Hypothalamus (tissue), 51 donors: ENCODE measurements at regions not wholly inside any gene's neighbourhood (a gene's known extent, or its start where the extent isn't known, plus 50 kb on each side); places are given as distances from the start of the nearest gene placed in this dataset.
"Not testable (repeated sequence)": the region's sequence is repeated elsewhere in the genome, so short reads cannot be mapped to it uniquely, and the experiment has no call there.

ENCODE experiments used
- DNase-seq, 51 donors: peaks; one replicate each; lab custom pipeline; 2025; lab: John Stamatoyannopoulos, UW

- DNase-seq: no peak
These were observed 1490.0 kb upstream of the GBE1 start for GRCh38 chr3:83251490-83251889.

- no peak for DNase-seq
These were observed 1489.2 kb upstream of the GBE1 start for GRCh38 chr3:83250613-83251012.

GRCh38 chr3:83248454-83248853 lies 1487.0 kb upstream of the GBE1 start:
- no peak for DNase-seq

GRCh38 chr3:83235180-83235814 lies 1473.9 kb upstream of the GBE1 start:
- DNase-seq: no peak

- DNase-seq: no peak
These were observed 1472.3 kb upstream of the GBE1 start for GRCh38 chr3:83233715-83234114.

GRCh38 chr3:83230841-83231240 lies 1469.4 kb upstream of the GBE1 start:
- no peak for DNase-seq

GRCh38 chr3:83230376-83230775 lies 1468.9 kb upstream of the GBE1 start:
- no peak for DNase-seq

- no peak for DNase-seq
These were observed 1465.3 kb upstream of the GBE1 start for GRCh38 chr3:83226751-83227150.

GRCh38 chr3:83224101-83224868 lies 1462.8 kb upstream of the GBE1 start:
- DNase-seq: no peak

- no peak for DNase-seq
These were observed 1457.1 kb upstream of the GBE1 start for GRCh38 chr3:83218383-83219200.

GRCh38 chr3:83217595-83218118 lies 1456.2 kb upstream of the GBE1 start:
- DNase-seq: not testable (repeated sequence)

GRCh38 chr3:83216919-83217594 lies 1455.6 kb upstream of the GBE1 start:
- DNase-seq: no peak

- no peak for DNase-seq
These were observed 1433.8 kb upstream of the GBE1 start for GRCh38 chr3:83195243-83195642.

GRCh38 chr3:83193526-83193925 lies 1432.1 kb upstream of the GBE1 start:
- DNase-seq: no peak

GRCh38 chr3:83189634-83190033 lies 1428.2 kb upstream of the GBE1 start:
- DNase-seq: no peak

GRCh38 chr3:83169473-83169872 lies 1408.0 kb upstream of the GBE1 start:
- no peak for DNase-seq

- no peak for DNase-seq
These were observed 1389.5 kb upstream of the GBE1 start for GRCh38 chr3:83150896-83151295.

GRCh38 chr3:83140983-83141382 lies 1379.5 kb upstream of the GBE1 start:
- DNase-seq: no peak

GRCh38 chr3:83131236-83131635 lies 1369.8 kb upstream of the GBE1 start:
- no peak for DNase-seq

GRCh38 chr3:83122774-83123350 lies 1361.4 kb upstream of the GBE1 start:
- DNase-seq: no peak
